Testis (tissue), 2 donors: ENCODE measurements at regions not wholly inside any gene's neighbourhood (a gene's known extent, or its start where the extent isn't known, plus 50 kb on each side); places are given as distances from the start of the nearest gene placed in this dataset.

Experiments used
- POLR2A ChIP-seq: fragments of 450-650 bp; IDR thresholded peaks from one replicate; pipeline ENCODE4 v1.6.1; 2017; ENCODE audit warnings: antibody characterized with exemption, mild to moderate bottlenecking, moderate library complexity
- TF ChIP-seq, protein P1 (sequence below), 3 experiments: fragments of 450-650 bp in 2 of 3; fragments of 200-600 bp in 1 of 3; sonication (generic) in 1 of 3; IDR thresholded peaks; one replicate each; pipeline ENCODE4 v1.5.1; 2016 to 2019; ENCODE audit warnings: antibody characterized with exemption in 3 of 3, mild to moderate bottlenecking in 2 of 3, moderate library complexity in 1 of 3

DNA sequence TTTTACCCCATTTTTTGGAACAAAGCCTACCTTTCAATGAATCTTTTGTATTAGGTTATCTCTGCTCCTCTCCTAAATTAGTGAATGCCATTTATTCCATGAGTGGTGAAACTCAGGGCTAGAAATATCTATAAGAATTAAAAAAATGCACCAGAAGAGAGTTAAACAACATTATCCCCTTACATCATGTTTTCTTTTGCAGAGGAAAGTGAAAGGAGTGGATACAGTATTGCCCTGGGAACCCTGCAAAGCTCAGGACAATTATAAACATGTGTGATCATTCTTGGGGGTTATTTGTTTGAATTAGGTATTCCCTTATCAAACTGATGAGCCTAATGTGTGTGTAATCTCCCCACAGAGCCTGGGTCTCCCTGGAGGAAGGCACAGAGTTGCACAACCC is 559.2 kb downstream of the RNF144A start:
- TF ChIP-seq, protein P1, sequence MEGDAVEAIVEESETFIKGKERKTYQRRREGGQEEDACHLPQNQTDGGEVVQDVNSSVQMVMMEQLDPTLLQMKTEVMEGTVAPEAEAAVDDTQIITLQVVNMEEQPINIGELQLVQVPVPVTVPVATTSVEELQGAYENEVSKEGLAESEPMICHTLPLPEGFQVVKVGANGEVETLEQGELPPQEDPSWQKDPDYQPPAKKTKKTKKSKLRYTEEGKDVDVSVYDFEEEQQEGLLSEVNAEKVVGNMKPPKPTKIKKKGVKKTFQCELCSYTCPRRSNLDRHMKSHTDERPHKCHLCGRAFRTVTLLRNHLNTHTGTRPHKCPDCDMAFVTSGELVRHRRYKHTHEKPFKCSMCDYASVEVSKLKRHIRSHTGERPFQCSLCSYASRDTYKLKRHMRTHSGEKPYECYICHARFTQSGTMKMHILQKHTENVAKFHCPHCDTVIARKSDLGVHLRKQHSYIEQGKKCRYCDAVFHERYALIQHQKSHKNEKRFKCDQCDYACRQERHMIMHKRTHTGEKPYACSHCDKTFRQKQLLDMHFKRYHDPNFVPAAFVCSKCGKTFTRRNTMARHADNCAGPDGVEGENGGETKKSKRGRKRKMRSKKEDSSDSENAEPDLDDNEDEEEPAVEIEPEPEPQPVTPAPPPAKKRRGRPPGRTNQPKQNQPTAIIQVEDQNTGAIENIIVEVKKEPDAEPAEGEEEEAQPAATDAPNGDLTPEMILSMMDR (IDR thresholded peaks at IDR 0.05): no peak
- TF ChIP-seq POLR2A: no peak
